ENCODE measurements at regions not wholly inside any gene's neighbourhood (a gene's known extent, or its start where the extent isn't known, plus 50 kb on each side); places are given as distances from the start of the nearest gene placed in this dataset.
"Not testable (repeated sequence)": the region's sequence is repeated elsewhere in the genome, so short reads cannot be mapped to it uniquely, and the experiment has no call there.

- WGBS: 47% methylated on average over 3 of the region's 3 CpGs
- Histone ChIP-seq H3K4me3 (no peak overlapping the region), H3K4me1 (replicated peaks) (no peaks in the 10 kb centered on the region), H3K36me3 (no peaks in the 10 kb centered on the region), H3K9me3 (no peaks in the 10 kb centered on the region), H3K27ac (no peak overlapping the region), H3K27me3 (replicated peaks; ENCODE audit: insufficient read depth) (no peaks in the 10 kb centered on the region)
- intact Hi-C loops (cut with DNase I): no loop called here
- TF ChIP-seq CTCF (IDR thresholded peaks at IDR 0.05) (no peak), POLR2A (IDR thresholded peaks at IDR 0.05) (no peak), POLR2AphosphoS5 (IDR thresholded peaks at IDR 0.05) (no peak)
- DNase-seq (ENCODE audit: low spot score): no peak
Measured at GRCh38 chr7:69104023-69104422, 494.3 kb upstream of the AUTS2 start.

GRCh38 chr7:69105092-69105491 is 493.2 kb upstream of the AUTS2 start:
- intact Hi-C loops (cut with DNase I): no loop called here
- H3K9me3 ChIP-seq: no peaks in the 10 kb centered on the region
- 72% methylated on average over 3 of the region's 3 CpGs for WGBS
- no peaks in the 10 kb centered on the region for H3K4me1 ChIP-seq (replicated peaks)
- no peaks in the 10 kb centered on the region for H3K36me3 ChIP-seq
- no peak overlapping the region for H3K4me3 ChIP-seq
- no peak overlapping the region for H3K27ac ChIP-seq
- no peak for DNase-seq (ENCODE audit: low spot score)
- TF ChIP-seq CTCF (IDR thresholded peaks at IDR 0.05) (no peak), POLR2A (IDR thresholded peaks at IDR 0.05) (no peak), POLR2AphosphoS5 (IDR thresholded peaks at IDR 0.05) (no peak)
- H3K27me3 ChIP-seq (replicated peaks; ENCODE audit: insufficient read depth): no peaks in the 10 kb centered on the region

GRCh38 chr7:69105981-69106380 is 492.3 kb upstream of the AUTS2 start:
- no peaks in the 10 kb centered on the region for H3K4me1 ChIP-seq (replicated peaks)
- no peaks in the 10 kb centered on the region for H3K36me3 ChIP-seq
- no peaks in the 10 kb centered on the region for H3K27me3 ChIP-seq (replicated peaks; ENCODE audit: insufficient read depth)
- no peak for TF ChIP-seq POLR2AphosphoS5 (IDR thresholded peaks at IDR 0.05)
- no peak for TF ChIP-seq CTCF (IDR thresholded peaks at IDR 0.05)
- TF ChIP-seq POLR2A (IDR thresholded peaks at IDR 0.05): no peak
- intact Hi-C loops (cut with DNase I): no loop called here
- no peaks in the 10 kb centered on the region for H3K9me3 ChIP-seq
- H3K4me3 ChIP-seq: no peak overlapping the region
- DNase-seq (ENCODE audit: low spot score): no peak
- 94% methylated on average over 3 of the region's 3 CpGs for WGBS
- H3K27ac ChIP-seq: no peak overlapping the region

- H3K9me3 ChIP-seq; H3K4me3 ChIP-seq; intact Hi-C loops (cut with DNase I); H3K36me3 ChIP-seq; H3K27me3 ChIP-seq (replicated peaks; ENCODE audit: insufficient read depth); DNase-seq (ENCODE audit: low spot score); H3K27ac ChIP-seq; H3K4me1 ChIP-seq (replicated peaks): not testable (repeated sequence)
- WGBS: 98% methylated on average over 7 of the region's 7 CpGs
Measured at GRCh38 chr7:69106449-69106848, 491.8 kb upstream of the AUTS2 start.

GRCh38 chr7:69106946-69107345 is 491.3 kb upstream of the AUTS2 start:
- H3K27ac ChIP-seq; DNase-seq (ENCODE audit: low spot score); H3K4me1 ChIP-seq (replicated peaks); H3K36me3 ChIP-seq; intact Hi-C loops (cut with DNase I); H3K4me3 ChIP-seq; H3K9me3 ChIP-seq; H3K27me3 ChIP-seq (replicated peaks; ENCODE audit: insufficient read depth): not testable (repeated sequence)
- WGBS: 92% methylated on average over 7 of the region's 7 CpGs

- TF ChIP-seq POLR2AphosphoS5 (IDR thresholded peaks at IDR 0.05): no peak
- no peak for TF ChIP-seq CTCF (IDR thresholded peaks at IDR 0.05)
- TF ChIP-seq POLR2A (IDR thresholded peaks at IDR 0.05): no peak
- intact Hi-C loops (cut with DNase I): no loop called here
- Histone ChIP-seq H3K9me3 (no peaks in the 10 kb centered on the region), H3K36me3 (no peaks in the 10 kb centered on the region), H3K27ac (no peak overlapping the region), H3K4me1 (replicated peaks) (no peaks in the 10 kb centered on the region), H3K27me3 (replicated peaks; ENCODE audit: insufficient read depth) (no peaks in the 10 kb centered on the region), H3K4me3 (no peak overlapping the region)
- WGBS: 85% methylated on average over 10 of the region's 10 CpGs
- no peak for DNase-seq (ENCODE audit: low spot score)
Measured at GRCh38 chr7:69108097-69108496, 490.2 kb upstream of the AUTS2 start.
